IMR-90 (cell line): ENCODE measurements at regions not wholly inside any gene's neighbourhood (a gene's known extent, or its start where the extent isn't known, plus 50 kb on each side); places are given as distances from the start of the nearest gene placed in this dataset.

ENCODE experiments used
- ATAC-seq: fragments of 200-7000 bp; cut with Tn5 transposase; 2 replicates; pipeline ENCODE4 v1.9.1; 2020; ENCODE audit warnings: low read depth, mild to moderate bottlenecking, moderate library complexity
- BruUV-seq: library from RNA; stranded (reverse); fragments of 400-500 nt; replicated peaks from 2 replicates; lab custom pipeline; 2021; lab: Mats Ljungman, UMichigan
- CTCF ChIA-PET: fragments of 300-600 bp; formaldehyde crosslinking; extraction: SDS; loops from one replicate; lab custom pipeline; 2021; ENCODE audit warnings: antibody characterized with exemption; lab: Yijun Ruan, JAX
- POLR2A ChIA-PET: fragments of 300-600 bp; sonication (Branson Sonifier 250); formaldehyde crosslinking; loops from one replicate; lab custom pipeline; 2022; ENCODE audit warnings: antibody characterized with exemption; ENCODE audit not compliant: unreplicated experiment; lab: Charles Lee
- DNase-seq: peaks from one replicate; pipeline ENCODE4 v3.0.0; 2013
- H2AFZ ChIP-seq: replicated peaks from 2 replicates; pipeline ENCODE3; 2013; ENCODE audit warnings: low read length, mild to moderate bottlenecking; ENCODE audit not compliant: poor library complexity
- H2AK5ac ChIP-seq: 2 replicates; pipeline ENCODE4 v1.6.1; 2013; ENCODE audit warnings: low read depth, low read length, inconsistent platforms
- H2AK9ac ChIP-seq: replicated peaks from 2 replicates; pipeline ENCODE3; 2013; ENCODE audit warnings: mild to moderate bottlenecking, low read depth, low read length, moderate library complexity; ENCODE audit not compliant: poor library complexity
- H2BK120ac ChIP-seq: 2 replicates; pipeline ENCODE4 v1.6.1; 2013; ENCODE audit warnings: low read depth, low read length, inconsistent platforms
- H2BK15ac ChIP-seq: 3 replicates; pipeline ENCODE4 v1.6.1; 2013; ENCODE audit warnings: low read depth, low read length, inconsistent platforms
- H2BK20ac ChIP-seq: 2 replicates; pipeline ENCODE4 v1.6.1; 2013; ENCODE audit warnings: low read depth, mild to moderate bottlenecking, inconsistent platforms, low read length, moderate library complexity
- H2BK5ac ChIP-seq: 2 replicates; pipeline ENCODE4 v1.6.1; 2013; ENCODE audit warnings: mild to moderate bottlenecking, low read depth, low read length, inconsistent platforms; ENCODE audit not compliant: poor library complexity, severe bottlenecking
- H3K14ac ChIP-seq: replicated peaks from 2 replicates; pipeline ENCODE4 v1.6.1; 2013; ENCODE audit warnings: low read depth, low read length, inconsistent platforms
- H3K18ac ChIP-seq: 2 replicates; pipeline ENCODE4 v1.6.1; 2013; ENCODE audit warnings: low read depth, low read length, control low read depth
- H3K23ac ChIP-seq: 2 replicates; pipeline ENCODE4 v1.6.1; 2013; ENCODE audit warnings: low read depth, low read length, inconsistent platforms
- H3K27ac ChIP-seq: 2 replicates; pipeline ENCODE4 v1.5.1; 2013; ENCODE audit warnings: mild to moderate bottlenecking, control low read depth, low read length; ENCODE audit not compliant: insufficient read depth
- H3K27me3 ChIP-seq: 2 replicates; pipeline ENCODE4 v1.6.1; 2013; ENCODE audit warnings: low read length; ENCODE audit not compliant: control insufficient read depth, insufficient read depth
- H3K36me3 ChIP-seq: 2 replicates; pipeline ENCODE4 v1.6.1; 2013; ENCODE audit warnings: low read length, mixed read lengths; ENCODE audit not compliant: control insufficient read depth, insufficient read depth
- H3K4ac ChIP-seq: 2 replicates; pipeline ENCODE4 v1.6.1; 2013; ENCODE audit warnings: low read depth, low read length, inconsistent platforms
- H3K4me1 ChIP-seq: 2 replicates; pipeline ENCODE4 v1.6.1; 2013; ENCODE audit warnings: low read length, mixed read lengths; ENCODE audit not compliant: control insufficient read depth, insufficient read depth
- H3K4me2 ChIP-seq: 2 replicates; pipeline ENCODE4 v1.6.1; 2013; ENCODE audit warnings: low read depth, mild to moderate bottlenecking, control low read depth, low read length, moderate library complexity
- H3K4me3 ChIP-seq: 2 replicates; pipeline ENCODE4 v1.5.1; 2013; ENCODE audit warnings: low read depth, mild to moderate bottlenecking, control low read depth, low read length, moderate library complexity; ENCODE audit not compliant: insufficient read depth
- H3K56ac ChIP-seq: 2 replicates; pipeline ENCODE4 v1.6.1; 2013; ENCODE audit warnings: low read length, inconsistent platforms; ENCODE audit not compliant: insufficient read depth; ENCODE audit errors: extremely low read depth
- H3K79me1 ChIP-seq, 2 experiments: 2 replicates each; pipeline ENCODE4 v1.6.1; 2013; ENCODE audit warnings: low read length in 2 of 2, inconsistent platforms in 1 of 2, low read depth in 1 of 2
- H3K9ac ChIP-seq: 2 replicates; pipeline ENCODE4 v1.6.1; 2013; ENCODE audit warnings: low read depth, low read length, control low read depth
- H3K9me1 ChIP-seq: 2 replicates; pipeline ENCODE4 v1.6.1; 2013; ENCODE audit warnings: low read length, inconsistent platforms; ENCODE audit not compliant: insufficient read depth
- H3K9me3 ChIP-seq: 2 replicates; pipeline ENCODE4 v1.6.1; 2013; ENCODE audit warnings: low read length; ENCODE audit not compliant: control insufficient read depth, insufficient read depth
- H4K20me1 ChIP-seq: 2 replicates; pipeline ENCODE4 v1.6.1; 2013; ENCODE audit warnings: low read length, inconsistent platforms; ENCODE audit not compliant: insufficient read depth
- H4K5ac ChIP-seq: 2 replicates; pipeline ENCODE4 v1.6.1; 2013; ENCODE audit warnings: mild to moderate bottlenecking, low read depth, low read length, control low read depth
- H4K8ac ChIP-seq, 2 experiments: 2 replicates each; pipeline ENCODE4 v1.6.1; 2013; ENCODE audit warnings: low read depth in 2 of 2, low read length in 2 of 2, control low read depth in 1 of 2, inconsistent platforms in 1 of 2
- H4K91ac ChIP-seq: 2 replicates; pipeline ENCODE4 v1.6.1; 2013; ENCODE audit warnings: low read depth, low read length, inconsistent platforms; ENCODE audit not compliant: insufficient read depth
- FOS ChIP-seq: fragments of 150-350 bp; IDR thresholded peaks from 2 replicates; pipeline ENCODE4 v1.6.1; 2016; ENCODE audit warnings: low read depth, low read length
- RAD21 ChIP-seq: IDR thresholded peaks from 2 replicates; pipeline ENCODE4 v1.6.1; 2012; ENCODE audit warnings: low read length, improper control_type of control experiment
- SMC3 ChIP-seq: fragments of 150-350 bp; IDR thresholded peaks from 2 replicates; pipeline ENCODE4 v1.6.1; 2016; ENCODE audit warnings: low read depth, mild to moderate bottlenecking, antibody characterized with exemption, low read length, moderate library complexity
- WGBS, 2 experiments: methylation state at CpG; one replicate each; pipeline versions ENCODE4 v1.1.5 to v1.1.7; 2013; ENCODE audit warnings: missing lambda C conversion rate in 2 of 2; ENCODE audit not compliant: insufficient read length in 1 of 2; ENCODE audit errors: extremely low coverage in 2 of 2; 5-methylcytosine and 5-hydroxymethylcytosine counted together
- dilution Hi-C: fragments of 300-500 bp; cut with HindIII; formaldehyde crosslinking; loops from one replicate; pipeline ENCODE4 v1.14.3; 2018; ENCODE audit warnings: low sequenced_read_pairs; ENCODE audit not compliant: unreplicated experiment
- in situ Hi-C: fragments of 300-500 bp; cut with MboI; formaldehyde crosslinking; loops from 3 replicates; pipeline ENCODE4 v1.14.3; 2019; ENCODE audit warnings: low sequenced_read_pairs, inconsistent platforms, mixed read lengths
- intact Hi-C: fragments of 100-400 bp; cut with micrococcal nuclease; formaldehyde crosslinking; loops from 2 replicates; pipeline ENCODE4 v1.10.0; 2022
- TF ChIP-seq, protein P1 (sequence below): fragments of 150-350 bp; IDR thresholded peaks from 2 replicates; pipeline ENCODE4 v1.6.1; 2016; ENCODE audit warnings: low read depth, mild to moderate bottlenecking, low read length, moderate library complexity, borderline replicate concordance
- TF ChIP-seq, protein P2 (sequence below): conservative IDR thresholded peaks from 2 replicates; pipeline ENCODE4 v1.5.1; 2012; ENCODE audit warnings: mild to moderate bottlenecking, low read depth, low read length, improper control_type of control experiment

DNA sequence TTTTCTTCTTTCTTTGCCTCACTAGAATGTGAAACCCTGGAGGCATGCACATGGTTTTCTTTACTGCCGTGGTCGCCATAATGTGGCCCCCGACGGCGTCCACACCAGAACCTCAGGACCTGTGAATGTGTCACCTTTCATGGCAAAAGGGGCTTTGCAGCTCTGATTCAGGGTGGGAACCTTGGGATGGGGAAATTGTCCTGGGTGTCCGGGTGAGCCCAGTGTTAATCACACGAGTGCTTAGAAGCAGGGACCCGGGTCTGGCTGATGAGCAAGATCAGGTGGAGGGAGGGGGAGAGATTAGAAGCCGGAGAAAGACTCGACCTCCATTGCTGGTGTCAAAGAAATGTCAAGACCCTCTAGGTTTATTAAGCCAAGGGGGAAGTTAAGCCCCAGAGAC lies 74.7 kb upstream of the SHISAL1 start:
- Histone ChIP-seq H3K9me3 (no peaks in the 10 kb centered on the region), H3K9ac (no peak overlapping the region), H2BK120ac (no peak overlapping the region), H3K4me1 (no peaks in the 10 kb centered on the region; the same call in 1 of the 2 replicates), H3K23ac (no peak overlapping the region), H3K56ac (no peak overlapping the region), H3K27me3 (peaks cover 18% of the 10 kb centered on the region), H3K4me2 (no peak overlapping the region), H2BK15ac (no peak overlapping the region), H2AK9ac (no peak overlapping the region), H2AK5ac (no peak overlapping the region), H2BK5ac (no peak overlapping the region), H2BK20ac (no peak overlapping the region), H3K9me1 (0 out of 2 replicates have a peak, but pooled peaks cover 3% of the 10 kb centered on the region), H4K5ac (no peak overlapping the region), H3K4me3 (no peak overlapping the region), H4K8ac (no peak overlapping the region), H3K36me3 (no peaks in the 10 kb centered on the region), H4K20me1 (no peaks in the 10 kb centered on the region), H3K18ac (no peak overlapping the region), H3K4ac (no peak overlapping the region), H3K27ac (no peak overlapping the region), H3K14ac (no peak overlapping the region), H3K79me1 (no peaks in the 10 kb centered on the region), H4K91ac (no peak overlapping the region), H2AFZ (no peak overlapping the region)
- dilution Hi-C loops (no loop called here), intact Hi-C loops (no loop called here), in situ Hi-C loops (no loop called here)
- CTCF ChIA-PET, result no interaction called here
- TF ChIP-seq, protein P1, sequence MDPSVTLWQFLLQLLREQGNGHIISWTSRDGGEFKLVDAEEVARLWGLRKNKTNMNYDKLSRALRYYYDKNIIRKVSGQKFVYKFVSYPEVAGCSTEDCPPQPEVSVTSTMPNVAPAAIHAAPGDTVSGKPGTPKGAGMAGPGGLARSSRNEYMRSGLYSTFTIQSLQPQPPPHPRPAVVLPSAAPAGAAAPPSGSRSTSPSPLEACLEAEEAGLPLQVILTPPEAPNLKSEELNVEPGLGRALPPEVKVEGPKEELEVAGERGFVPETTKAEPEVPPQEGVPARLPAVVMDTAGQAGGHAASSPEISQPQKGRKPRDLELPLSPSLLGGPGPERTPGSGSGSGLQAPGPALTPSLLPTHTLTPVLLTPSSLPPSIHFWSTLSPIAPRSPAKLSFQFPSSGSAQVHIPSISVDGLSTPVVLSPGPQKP, result no peak
- TF ChIP-seq FOS, result no peak
- TF ChIP-seq RAD21, result no peak
- TF ChIP-seq, protein P2, sequence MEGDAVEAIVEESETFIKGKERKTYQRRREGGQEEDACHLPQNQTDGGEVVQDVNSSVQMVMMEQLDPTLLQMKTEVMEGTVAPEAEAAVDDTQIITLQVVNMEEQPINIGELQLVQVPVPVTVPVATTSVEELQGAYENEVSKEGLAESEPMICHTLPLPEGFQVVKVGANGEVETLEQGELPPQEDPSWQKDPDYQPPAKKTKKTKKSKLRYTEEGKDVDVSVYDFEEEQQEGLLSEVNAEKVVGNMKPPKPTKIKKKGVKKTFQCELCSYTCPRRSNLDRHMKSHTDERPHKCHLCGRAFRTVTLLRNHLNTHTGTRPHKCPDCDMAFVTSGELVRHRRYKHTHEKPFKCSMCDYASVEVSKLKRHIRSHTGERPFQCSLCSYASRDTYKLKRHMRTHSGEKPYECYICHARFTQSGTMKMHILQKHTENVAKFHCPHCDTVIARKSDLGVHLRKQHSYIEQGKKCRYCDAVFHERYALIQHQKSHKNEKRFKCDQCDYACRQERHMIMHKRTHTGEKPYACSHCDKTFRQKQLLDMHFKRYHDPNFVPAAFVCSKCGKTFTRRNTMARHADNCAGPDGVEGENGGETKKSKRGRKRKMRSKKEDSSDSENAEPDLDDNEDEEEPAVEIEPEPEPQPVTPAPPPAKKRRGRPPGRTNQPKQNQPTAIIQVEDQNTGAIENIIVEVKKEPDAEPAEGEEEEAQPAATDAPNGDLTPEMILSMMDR, result no peak
- no peak for TF ChIP-seq SMC3
- BruUV-seq, result no TSS peak
- ATAC-seq (no peak), DNase-seq (no peak)
- WGBS, 2 experiments, result 85% methylated on average over 9 of the region's 10 CpGs; no CpG with 5 or more reads in 1 of the 2 experiments
- POLR2A ChIA-PET, result no interaction called here
